ENCODE measurements at regions not wholly inside any gene's neighbourhood (a gene's known extent, or its start where the extent isn't known, plus 50 kb on each side); places are given as distances from the start of the nearest gene placed in this dataset.

GRCh38 chr12:107903341-107904061 lies 129.0 kb downstream of the ASCL4 start (continued):
- TF ChIP-seq ZNF175 (CRISPR knock-in tag; IDR thresholded peaks at IDR 0.05; ENCODE audit: low read depth) (no peak), ARID3B (CRISPR knock-in tag; IDR thresholded peaks at IDR 0.05; ENCODE audit: borderline replicate concordance) (no peak), ZNF408 (CRISPR knock-in tag; IDR thresholded peaks at IDR 0.05; ENCODE audit: low read depth) (no peak), CEBPB (tag; IDR thresholded peaks at IDR 0.05) (0 out of 2 replicates have a peak, but pooled peaks have one; percentile 6), HDAC6 (IDR thresholded peaks at IDR 0.05; ENCODE audit: low read depth, low read length) (no peak), RBFOX2 (IDR thresholded peaks at IDR 0.05; ENCODE audit: low read depth, low read length) (peak; percentile 95), FOXA1 (IDR thresholded peaks at IDR 0.05; ENCODE audit: borderline replicate concordance) (no peak), HDAC2 (IDR thresholded peaks at IDR 0.05) (no peak), VEZF1 (CRISPR knock-in tag; IDR thresholded peaks at IDR 0.05) (peak; percentile 76)
- TF ChIP-seq, protein P1, sequence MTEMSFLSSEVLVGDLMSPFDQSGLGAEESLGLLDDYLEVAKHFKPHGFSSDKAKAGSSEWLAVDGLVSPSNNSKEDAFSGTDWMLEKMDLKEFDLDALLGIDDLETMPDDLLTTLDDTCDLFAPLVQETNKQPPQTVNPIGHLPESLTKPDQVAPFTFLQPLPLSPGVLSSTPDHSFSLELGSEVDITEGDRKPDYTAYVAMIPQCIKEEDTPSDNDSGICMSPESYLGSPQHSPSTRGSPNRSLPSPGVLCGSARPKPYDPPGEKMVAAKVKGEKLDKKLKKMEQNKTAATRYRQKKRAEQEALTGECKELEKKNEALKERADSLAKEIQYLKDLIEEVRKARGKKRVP (CRISPR knock-in tag; IDR thresholded peaks at IDR 0.05): no peak
- TF ChIP-seq, protein P2, sequence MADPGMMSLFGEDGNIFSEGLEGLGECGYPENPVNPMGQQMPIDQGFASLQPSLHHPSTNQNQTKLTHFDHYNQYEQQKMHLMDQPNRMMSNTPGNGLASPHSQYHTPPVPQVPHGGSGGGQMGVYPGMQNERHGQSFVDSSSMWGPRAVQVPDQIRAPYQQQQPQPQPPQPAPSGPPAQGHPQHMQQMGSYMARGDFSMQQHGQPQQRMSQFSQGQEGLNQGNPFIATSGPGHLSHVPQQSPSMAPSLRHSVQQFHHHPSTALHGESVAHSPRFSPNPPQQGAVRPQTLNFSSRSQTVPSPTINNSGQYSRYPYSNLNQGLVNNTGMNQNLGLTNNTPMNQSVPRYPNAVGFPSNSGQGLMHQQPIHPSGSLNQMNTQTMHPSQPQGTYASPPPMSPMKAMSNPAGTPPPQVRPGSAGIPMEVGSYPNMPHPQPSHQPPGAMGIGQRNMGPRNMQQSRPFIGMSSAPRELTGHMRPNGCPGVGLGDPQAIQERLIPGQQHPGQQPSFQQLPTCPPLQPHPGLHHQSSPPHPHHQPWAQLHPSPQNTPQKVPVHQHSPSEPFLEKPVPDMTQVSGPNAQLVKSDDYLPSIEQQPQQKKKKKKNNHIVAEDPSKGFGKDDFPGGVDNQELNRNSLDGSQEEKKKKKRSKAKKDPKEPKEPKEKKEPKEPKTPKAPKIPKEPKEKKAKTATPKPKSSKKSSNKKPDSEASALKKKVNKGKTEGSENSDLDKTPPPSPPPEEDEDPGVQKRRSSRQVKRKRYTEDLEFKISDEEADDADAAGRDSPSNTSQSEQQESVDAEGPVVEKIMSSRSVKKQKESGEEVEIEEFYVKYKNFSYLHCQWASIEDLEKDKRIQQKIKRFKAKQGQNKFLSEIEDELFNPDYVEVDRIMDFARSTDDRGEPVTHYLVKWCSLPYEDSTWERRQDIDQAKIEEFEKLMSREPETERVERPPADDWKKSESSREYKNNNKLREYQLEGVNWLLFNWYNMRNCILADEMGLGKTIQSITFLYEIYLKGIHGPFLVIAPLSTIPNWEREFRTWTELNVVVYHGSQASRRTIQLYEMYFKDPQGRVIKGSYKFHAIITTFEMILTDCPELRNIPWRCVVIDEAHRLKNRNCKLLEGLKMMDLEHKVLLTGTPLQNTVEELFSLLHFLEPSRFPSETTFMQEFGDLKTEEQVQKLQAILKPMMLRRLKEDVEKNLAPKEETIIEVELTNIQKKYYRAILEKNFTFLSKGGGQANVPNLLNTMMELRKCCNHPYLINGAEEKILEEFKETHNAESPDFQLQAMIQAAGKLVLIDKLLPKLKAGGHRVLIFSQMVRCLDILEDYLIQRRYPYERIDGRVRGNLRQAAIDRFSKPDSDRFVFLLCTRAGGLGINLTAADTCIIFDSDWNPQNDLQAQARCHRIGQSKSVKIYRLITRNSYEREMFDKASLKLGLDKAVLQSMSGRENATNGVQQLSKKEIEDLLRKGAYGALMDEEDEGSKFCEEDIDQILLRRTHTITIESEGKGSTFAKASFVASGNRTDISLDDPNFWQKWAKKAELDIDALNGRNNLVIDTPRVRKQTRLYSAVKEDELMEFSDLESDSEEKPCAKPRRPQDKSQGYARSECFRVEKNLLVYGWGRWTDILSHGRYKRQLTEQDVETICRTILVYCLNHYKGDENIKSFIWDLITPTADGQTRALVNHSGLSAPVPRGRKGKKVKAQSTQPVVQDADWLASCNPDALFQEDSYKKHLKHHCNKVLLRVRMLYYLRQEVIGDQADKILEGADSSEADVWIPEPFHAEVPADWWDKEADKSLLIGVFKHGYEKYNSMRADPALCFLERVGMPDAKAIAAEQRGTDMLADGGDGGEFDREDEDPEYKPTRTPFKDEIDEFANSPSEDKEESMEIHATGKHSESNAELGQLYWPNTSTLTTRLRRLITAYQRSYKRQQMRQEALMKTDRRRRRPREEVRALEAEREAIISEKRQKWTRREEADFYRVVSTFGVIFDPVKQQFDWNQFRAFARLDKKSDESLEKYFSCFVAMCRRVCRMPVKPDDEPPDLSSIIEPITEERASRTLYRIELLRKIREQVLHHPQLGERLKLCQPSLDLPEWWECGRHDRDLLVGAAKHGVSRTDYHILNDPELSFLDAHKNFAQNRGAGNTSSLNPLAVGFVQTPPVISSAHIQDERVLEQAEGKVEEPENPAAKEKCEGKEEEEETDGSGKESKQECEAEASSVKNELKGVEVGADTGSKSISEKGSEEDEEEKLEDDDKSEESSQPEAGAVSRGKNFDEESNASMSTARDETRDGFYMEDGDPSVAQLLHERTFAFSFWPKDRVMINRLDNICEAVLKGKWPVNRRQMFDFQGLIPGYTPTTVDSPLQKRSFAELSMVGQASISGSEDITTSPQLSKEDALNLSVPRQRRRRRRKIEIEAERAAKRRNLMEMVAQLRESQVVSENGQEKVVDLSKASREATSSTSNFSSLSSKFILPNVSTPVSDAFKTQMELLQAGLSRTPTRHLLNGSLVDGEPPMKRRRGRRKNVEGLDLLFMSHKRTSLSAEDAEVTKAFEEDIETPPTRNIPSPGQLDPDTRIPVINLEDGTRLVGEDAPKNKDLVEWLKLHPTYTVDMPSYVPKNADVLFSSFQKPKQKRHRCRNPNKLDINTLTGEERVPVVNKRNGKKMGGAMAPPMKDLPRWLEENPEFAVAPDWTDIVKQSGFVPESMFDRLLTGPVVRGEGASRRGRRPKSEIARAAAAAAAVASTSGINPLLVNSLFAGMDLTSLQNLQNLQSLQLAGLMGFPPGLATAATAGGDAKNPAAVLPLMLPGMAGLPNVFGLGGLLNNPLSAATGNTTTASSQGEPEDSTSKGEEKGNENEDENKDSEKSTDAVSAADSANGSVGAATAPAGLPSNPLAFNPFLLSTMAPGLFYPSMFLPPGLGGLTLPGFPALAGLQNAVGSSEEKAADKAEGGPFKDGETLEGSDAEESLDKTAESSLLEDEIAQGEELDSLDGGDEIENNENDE (IDR thresholded peaks at IDR 0.05; ENCODE audit: low read depth, low read length): no peak

Data from K562 (cell line).